K562 (cell line): ENCODE measurements at regions not wholly inside any gene's neighbourhood (a gene's known extent, or its start where the extent isn't known, plus 50 kb on each side); places are given as distances from the start of the nearest gene placed in this dataset.

ENCODE experiments used
- ATAC-seq: fragments of 200-7000 bp; cut with Tn5 transposase; 3 replicates; pipeline ENCODE4 v1.9.1; 2020; ENCODE audit warnings: moderate library complexity
- BruUV-seq: library from RNA; stranded (reverse); fragments of 400-500 nt; replicated peaks from 2 replicates; lab custom pipeline; 2021; lab: Mats Ljungman, UMichigan
- CTCF ChIA-PET: fragments of 300-600 bp; formaldehyde crosslinking; extraction: SDS; loops from one replicate; lab custom pipeline; 2021; ENCODE audit warnings: low intra/inter-chr PET ratio; lab: Yijun Ruan, JAX
- POLR2A ChIA-PET: fragments of 300-600, 350-650 bp; sonication (Branson Sonifier 250); formaldehyde crosslinking; extraction: SDS; loops from one replicate; lab custom pipeline; 2021; ENCODE audit warnings: antibody characterized with exemption, inconsistent platforms; lab: Yijun Ruan, JAX
- DNase-seq, 4 experiments: peaks; one replicate each; pipeline versions ENCODE4 v3.0.0 to v3.0.0-alpha.2; 2011 to 2018; ENCODE audit warnings: low spot score in 3 of 4, mixed read lengths in 3 of 4; ENCODE audit errors: extremely low read depth in 1 of 4
- FAIRE-seq: peaks from 2 replicates; lab custom pipeline; 2011; peaks lifted over from hg19 to GRCh38; lab: Jason Lieb, UNC
- H2AFZ ChIP-seq: 2 replicates; pipeline ENCODE4 v1.6.0; 2011; ENCODE audit warnings: low read depth, low read length, control low read depth, inconsistent platforms
- H3K27ac ChIP-seq: fragments of 200-600 bp; 3 replicates; pipeline ENCODE4 v1.8.0; 2011; ENCODE audit warnings: low read depth, mild to moderate bottlenecking, control low read depth, inconsistent platforms, low read length, moderate library complexity, mixed read lengths; ENCODE audit errors: extremely low read depth
- H3K27me3 ChIP-seq, 2 experiments: fragments of 300-600 bp in 1 of 2; 2 replicates in 1 of 2; 3 replicates in 1 of 2; pipeline versions ENCODE4 v1.6.0 to v1.8.0; 2011; ENCODE audit warnings: inconsistent platforms in 2 of 2, low read length in 2 of 2, mild to moderate bottlenecking in 1 of 2, mixed read lengths in 1 of 2, moderate library complexity in 1 of 2; ENCODE audit not compliant: control insufficient read depth in 2 of 2, insufficient read depth in 2 of 2
- H3K36me3 ChIP-seq: fragments of 300-600 bp; 3 replicates; pipeline ENCODE4 v1.8.0; 2011; ENCODE audit warnings: mild to moderate bottlenecking, low read length, inconsistent platforms; ENCODE audit not compliant: control insufficient read depth, insufficient read depth
- H3K4me1 ChIP-seq, 2 experiments: fragments of 200-600 bp in 1 of 2; replicated peaks in 1 of 2; 2 replicates in 1 of 2; 3 replicates in 1 of 2; pipeline versions ENCODE4 v1.5.1 to v1.8.0; 2011; ENCODE audit warnings: inconsistent platforms in 2 of 2, low read length in 2 of 2, mild to moderate bottlenecking in 1 of 2, mixed read lengths in 1 of 2, moderate library complexity in 1 of 2; ENCODE audit not compliant: control insufficient read depth in 2 of 2, insufficient read depth in 2 of 2
- H3K4me2 ChIP-seq: 2 replicates; pipeline ENCODE4 v1.6.1; 2011; ENCODE audit warnings: low read length, control low read depth, inconsistent platforms, mixed read lengths; ENCODE audit not compliant: insufficient read depth
- H3K4me3 ChIP-seq: fragments of 200-600 bp; sonication (generic), shearing (Covaris generic); 2 replicates; pipeline ENCODE4 v1.5.1; 2016; ENCODE audit warnings: control low read depth, inconsistent platforms
- H3K79me2 ChIP-seq: fragments of 200-600 bp; 3 replicates; pipeline ENCODE4 v1.8.0; 2011; ENCODE audit warnings: low read length, inconsistent platforms; ENCODE audit not compliant: control insufficient read depth, insufficient read depth
- H3K9ac ChIP-seq, 2 experiments: 2 replicates each; pipeline versions ENCODE4 v1.6.0 to v1.6.1; 2011; ENCODE audit warnings: low read depth in 2 of 2, low read length in 2 of 2, control low read depth in 1 of 2, inconsistent platforms in 1 of 2, mild to moderate bottlenecking in 1 of 2, mixed read lengths in 1 of 2; ENCODE audit not compliant: insufficient read depth in 1 of 2
- H3K9me1 ChIP-seq: one replicate; pipeline ENCODE4 v1.6.0; 2011; ENCODE audit warnings: inconsistent platforms, mild to moderate bottlenecking, low read length, moderate library complexity; ENCODE audit not compliant: control insufficient read depth, insufficient read depth
- H3K9me3 ChIP-seq: replicated peaks from 2 replicates; pipeline ENCODE4 v1.5.1; 2011; ENCODE audit warnings: low read depth, low read length, inconsistent platforms; ENCODE audit not compliant: control insufficient read depth, insufficient read depth
- H4K20me1 ChIP-seq: replicated peaks from 2 replicates; pipeline ENCODE4 v1.6.1; 2011; ENCODE audit warnings: low read length, inconsistent platforms, mixed read lengths; ENCODE audit not compliant: control insufficient read depth, insufficient read depth
- ATF2 ChIP-seq: sonication (generic); formaldehyde crosslinking; IDR thresholded peaks from 2 replicates; pipeline ENCODE4 v1.8.1; 2022; ENCODE audit warnings: missing genetic modification reagents
- BDP1 ChIP-seq: IDR thresholded peaks from 3 replicates; pipeline ENCODE4 v1.6.1; 2011; ENCODE audit not compliant: insufficient read length, insufficient read depth
- BRF2 ChIP-seq: IDR thresholded peaks from 3 replicates; pipeline ENCODE4 v1.6.1; 2011; ENCODE audit warnings: borderline replicate concordance, mild to moderate bottlenecking; ENCODE audit not compliant: insufficient read length, insufficient read depth
- ESRRA ChIP-seq: fragments of 450-650 bp; IDR thresholded peaks from 2 replicates; pipeline ENCODE4 v1.6.1; 2014; ENCODE audit warnings: low read depth, mild to moderate bottlenecking, moderate library complexity, borderline replicate concordance
- GABPB2 ChIP-seq: fragments of 250-450 bp; sonication (Bioruptor Pico); conservative IDR thresholded peaks from 2 replicates; pipeline ENCODE4 v1.5.1; 2021; ENCODE audit warnings: mild to moderate bottlenecking
- RREB1 ChIP-seq: fragments of 250-450 bp; sonication (Bioruptor Pico); IDR thresholded peaks from 2 replicates; pipeline ENCODE4 v1.4.0; 2020
- STAT5B ChIP-seq: fragments of 250-450 bp; sonication (Bioruptor Pico); IDR thresholded peaks from 2 replicates; pipeline ENCODE4 v1.8.0; 2021; ENCODE audit warnings: mild to moderate bottlenecking, inconsistent platforms
- TCF3 ChIP-seq: sonication (generic); formaldehyde crosslinking; IDR thresholded peaks from 2 replicates; pipeline ENCODE4 v1.4.0; 2020; ENCODE audit warnings: mild to moderate bottlenecking, missing genetic modification reagents
- TCFL5 ChIP-seq: fragments of 250-450 bp; sonication (Bioruptor Pico); conservative IDR thresholded peaks from 2 replicates; pipeline ENCODE4 v1.6.1; 2021; ENCODE audit warnings: mild to moderate bottlenecking, moderate library complexity, matching md5 sums
- U2AF2 ChIP-seq: fragments of 200-400 bp; formaldehyde crosslinking; optimal IDR thresholded peaks from 2 replicates; pipeline ENCODE3; 2017; ENCODE audit warnings: low read depth, mild to moderate bottlenecking, low read length
- ZFX ChIP-seq: sonication (generic); formaldehyde crosslinking; IDR thresholded peaks from 2 replicates; pipeline ENCODE4 v1.8.0; 2022; ENCODE audit warnings: mild to moderate bottlenecking, missing genetic modification reagents, moderate library complexity
- ZNF347 ChIP-seq: fragments of 450-650 bp; formaldehyde crosslinking; IDR thresholded peaks from 2 replicates; pipeline ENCODE4 v1.4.0; 2020; ENCODE audit warnings: low read depth, mild to moderate bottlenecking, moderate library complexity
- WGBS: fragments of 100-300 bp; shearing (Covaris generic); methylation state at CpG from one replicate; pipeline ENCODE4 v1.1.6; 2016; ENCODE audit warnings: low coverage, mixed read lengths; ENCODE audit not compliant: insufficient coverage; ENCODE audit errors: missing lambda C conversion rate; 5-methylcytosine and 5-hydroxymethylcytosine counted together
- in situ Hi-C: fragments of 300-500 bp; cut with MboI; formaldehyde crosslinking; loops from 4 replicates; pipeline ENCODE4 v1.15.0; 2018; ENCODE audit warnings: inconsistent platforms, mixed read lengths
- intact Hi-C: fragments of 100-400 bp; cut with micrococcal nuclease; formaldehyde crosslinking; loops from 2 replicates; pipeline ENCODE4 v1.14.2; 2022

GRCh38 chr2:217657252-217657651 is 345.5 kb downstream of the TNS1 start:
- no peak for ATAC-seq
- 0% methylated on average over 5 of the region's 9 CpGs for WGBS
- Histone ChIP-seq H2AFZ (no peak overlapping the region), H3K9me3 (no peaks in the 10 kb centered on the region), H3K4me3 (no peak overlapping the region), H3K9me1 (no peaks in the 10 kb centered on the region), H3K4me1 (no peaks in the 10 kb centered on the region), H3K27me3 (peaks cover 2 to 8% of the 10 kb centered on the region in 2 experiments; a peak in 4 of 5 replicates), H3K79me2 (no peaks in the 10 kb centered on the region), H3K9ac (no peak overlapping the region), H4K20me1 (no peaks in the 10 kb centered on the region), H3K27ac (no peak overlapping the region), H3K36me3 (no peaks in the 10 kb centered on the region), H3K4me2 (no peak overlapping the region)
- POLR2A ChIA-PET: interaction anchor here (0.6 kb wide), 1 partner anchor 36 kb away, joined by 3 read pairs; no protein-coding TSS in a partner anchor
- in situ Hi-C loops (no loop called here), intact Hi-C loops (loop anchor here (10.0 kb wide), 1 partner anchor 98 kb away; no protein-coding TSS in a partner anchor)
- BruUV-seq: no TSS peak
- no peak for FAIRE-seq
- CTCF ChIA-PET: no interaction called here
- DNase-seq: no peak
- TF ChIP-seq ZFX: no peak
- no peak for TF ChIP-seq ESRRA
- no peak for TF ChIP-seq TCF3 (CRISPR knock-in tag)
- no peak for TF ChIP-seq ATF2
- no peak for TF ChIP-seq RREB1 (CRISPR knock-in tag)
- TF ChIP-seq GABPB2 (CRISPR knock-in tag): no peak
- TF ChIP-seq STAT5B (CRISPR knock-in tag): no peak
- TF ChIP-seq BDP1: no peak
- TF ChIP-seq U2AF2: no peak
- TF ChIP-seq BRF2: no peak
- TF ChIP-seq ZNF347 (CRISPR knock-in tag): no peak
- TF ChIP-seq TCFL5: no peak
